ENCODE measurements at regions not wholly inside any gene's neighbourhood (a gene's known extent, or its start where the extent isn't known, plus 50 kb on each side); places are given as distances from the start of the nearest gene placed in this dataset.

- Histone ChIP-seq H3K27me3 (ENCODE audit: control insufficient read depth, insufficient read depth, low read length) (no peaks in the 10 kb centered on the region), H3K4me3 (ENCODE audit: low read length) (no peak overlapping the region), H3K27ac (ENCODE audit: low read length) (no peak overlapping the region), H3K4me1 (ENCODE audit: control insufficient read depth, insufficient read depth, low read length) (no peaks in the 10 kb centered on the region; the same call in 1 of the 2 replicates), H3K36me3 (ENCODE audit: control insufficient read depth, insufficient read depth, low read length) (no peaks in the 10 kb centered on the region), H3K9me3 (ENCODE audit: control insufficient read depth, insufficient read depth, low read length) (no peaks in the 10 kb centered on the region)
- DNase-seq (ENCODE audit: low read depth, low spot score) = no peak
These were observed 194.1 kb upstream of the GRIK2 start for GRCh38 chr6:101199441-101199840.

DNA sequence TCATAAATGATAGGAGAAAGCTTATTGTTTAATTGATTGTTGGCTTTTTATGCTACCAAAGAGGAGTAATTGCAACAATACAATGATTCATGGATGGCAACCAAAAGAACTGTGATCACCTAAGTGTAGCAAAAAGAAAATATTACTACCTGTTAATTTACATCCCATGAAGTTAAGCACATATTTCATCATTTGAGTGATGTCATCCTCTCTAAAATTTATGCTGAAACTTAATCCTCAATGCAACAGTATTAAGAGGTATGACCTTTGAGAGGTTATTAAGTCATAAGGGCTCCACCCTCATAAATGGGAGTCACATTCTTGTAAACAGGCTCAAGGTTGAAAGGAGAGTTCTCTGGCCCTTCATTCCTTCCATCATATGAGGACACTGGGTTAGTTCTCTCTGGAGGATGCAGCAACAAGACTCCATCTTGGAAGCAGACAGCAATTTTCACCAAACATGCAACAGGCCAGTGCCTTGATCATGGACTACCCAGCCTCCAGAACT, 190.6 kb upstream of the GRIK2 start:
- H3K36me3 ChIP-seq (ENCODE audit: control insufficient read depth, insufficient read depth, low read length) = no peaks in the 10 kb centered on the region
- H3K4me1 ChIP-seq (ENCODE audit: control insufficient read depth, insufficient read depth, low read length) = no peaks in the 10 kb centered on the region; the same call in 1 of the 2 replicates
- no peaks in the 10 kb centered on the region for H3K9me3 ChIP-seq (ENCODE audit: control insufficient read depth, insufficient read depth, low read length)
- DNase-seq (ENCODE audit: low read depth, low spot score) = no peak
- H3K27ac ChIP-seq (ENCODE audit: low read length) = no peak overlapping the region
- H3K27me3 ChIP-seq (ENCODE audit: control insufficient read depth, insufficient read depth, low read length) = no peaks in the 10 kb centered on the region
- no peak overlapping the region for H3K4me3 ChIP-seq (ENCODE audit: low read length)

GRCh38 chr6:101203664-101204063, 189.8 kb upstream of the GRIK2 start:
- WGBS (ENCODE audit: insufficient coverage, insufficient read length) = no CpG with 5 or more reads among the region's 2 CpGs
- H3K9me3 ChIP-seq (ENCODE audit: control insufficient read depth, insufficient read depth, low read length) = no peaks in the 10 kb centered on the region
- no peaks in the 10 kb centered on the region for H3K36me3 ChIP-seq (ENCODE audit: control insufficient read depth, insufficient read depth, low read length)
- DNase-seq (ENCODE audit: low read depth, low spot score) = no peak
- H3K4me1 ChIP-seq (ENCODE audit: control insufficient read depth, insufficient read depth, low read length) = no peaks in the 10 kb centered on the region; the same call in 1 of the 2 replicates
- H3K27me3 ChIP-seq (ENCODE audit: control insufficient read depth, insufficient read depth, low read length) = no peaks in the 10 kb centered on the region
- H3K27ac ChIP-seq (ENCODE audit: low read length) = no peak overlapping the region
- no peak overlapping the region for H3K4me3 ChIP-seq (ENCODE audit: low read length)

GRCh38 chr6:101208152-101208551, 185.4 kb upstream of the GRIK2 start:
- Histone ChIP-seq H3K27ac (ENCODE audit: low read length) (no peak overlapping the region), H3K36me3 (ENCODE audit: control insufficient read depth, insufficient read depth, low read length) (no peaks in the 10 kb centered on the region), H3K4me3 (ENCODE audit: low read length) (no peak overlapping the region), H3K27me3 (ENCODE audit: control insufficient read depth, insufficient read depth, low read length) (no peaks in the 10 kb centered on the region), H3K4me1 (ENCODE audit: control insufficient read depth, insufficient read depth, low read length) (no peaks in the 10 kb centered on the region), H3K9me3 (ENCODE audit: control insufficient read depth, insufficient read depth, low read length) (no peaks in the 10 kb centered on the region)
- DNase-seq (ENCODE audit: low read depth, low spot score) = no peak
- WGBS (ENCODE audit: insufficient coverage, insufficient read length) = no CpG with 5 or more reads among the region's 4 CpGs

DNA sequence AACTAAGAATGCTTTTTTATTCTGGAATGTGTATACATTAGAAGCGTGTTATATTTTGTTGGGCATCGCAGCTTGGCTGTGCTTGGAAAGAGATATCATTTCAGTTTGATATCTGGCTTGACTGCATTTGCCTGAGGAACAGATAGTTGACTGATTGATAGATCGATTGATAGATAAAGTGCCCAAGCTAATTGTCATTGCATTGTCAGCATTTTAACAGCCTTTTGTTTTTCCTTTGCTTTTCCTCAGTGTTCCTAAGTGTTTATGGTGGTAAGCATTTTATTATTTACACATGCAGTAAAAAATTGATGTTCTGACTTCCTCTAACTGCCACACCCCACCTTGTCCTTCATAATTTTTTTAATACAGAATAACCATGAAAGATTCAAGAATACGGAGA, 180.9 kb upstream of the GRIK2 start:
- Histone ChIP-seq H3K4me3 (ENCODE audit: low read length) (no peak overlapping the region), H3K4me1 (ENCODE audit: control insufficient read depth, insufficient read depth, low read length) (no peaks in the 10 kb centered on the region), H3K9me3 (ENCODE audit: control insufficient read depth, insufficient read depth, low read length) (no peaks in the 10 kb centered on the region), H3K27me3 (ENCODE audit: control insufficient read depth, insufficient read depth, low read length) (no peaks in the 10 kb centered on the region), H3K27ac (ENCODE audit: low read length) (no peak overlapping the region), H3K36me3 (ENCODE audit: control insufficient read depth, insufficient read depth, low read length) (no peaks in the 10 kb centered on the region)
- no peak for DNase-seq (ENCODE audit: low read depth, low spot score)
- no CpG with 5 or more reads among the region's 4 CpGs for WGBS (ENCODE audit: insufficient coverage, insufficient read length)

- Histone ChIP-seq H3K27ac (ENCODE audit: low read length) (no peak overlapping the region), H3K4me1 (ENCODE audit: control insufficient read depth, insufficient read depth, low read length) (no peaks in the 10 kb centered on the region), H3K9me3 (ENCODE audit: control insufficient read depth, insufficient read depth, low read length) (no peaks in the 10 kb centered on the region), H3K36me3 (ENCODE audit: control insufficient read depth, insufficient read depth, low read length) (no peaks in the 10 kb centered on the region), H3K27me3 (ENCODE audit: control insufficient read depth, insufficient read depth, low read length) (no peaks in the 10 kb centered on the region), H3K4me3 (ENCODE audit: low read length) (no peak overlapping the region)
- no peak for DNase-seq (ENCODE audit: low read depth, low spot score)
These were observed 171.5 kb upstream of the GRIK2 start for GRCh38 chr6:101222007-101222406.

GRCh38 chr6:101224751-101225150, 168.8 kb upstream of the GRIK2 start:
- Histone ChIP-seq H3K9me3 (ENCODE audit: control insufficient read depth, insufficient read depth, low read length) (no peaks in the 10 kb centered on the region), H3K27me3 (ENCODE audit: control insufficient read depth, insufficient read depth, low read length) (no peaks in the 10 kb centered on the region), H3K4me3 (ENCODE audit: low read length) (no peak overlapping the region), H3K27ac (ENCODE audit: low read length) (no peak overlapping the region), H3K36me3 (ENCODE audit: control insufficient read depth, insufficient read depth, low read length) (no peaks in the 10 kb centered on the region), H3K4me1 (ENCODE audit: control insufficient read depth, insufficient read depth, low read length) (no peaks in the 10 kb centered on the region)
- no peak for DNase-seq (ENCODE audit: low read depth, low spot score)
- no CpG with 5 or more reads among the region's 6 CpGs for WGBS (ENCODE audit: insufficient coverage, insufficient read length)

DNA sequence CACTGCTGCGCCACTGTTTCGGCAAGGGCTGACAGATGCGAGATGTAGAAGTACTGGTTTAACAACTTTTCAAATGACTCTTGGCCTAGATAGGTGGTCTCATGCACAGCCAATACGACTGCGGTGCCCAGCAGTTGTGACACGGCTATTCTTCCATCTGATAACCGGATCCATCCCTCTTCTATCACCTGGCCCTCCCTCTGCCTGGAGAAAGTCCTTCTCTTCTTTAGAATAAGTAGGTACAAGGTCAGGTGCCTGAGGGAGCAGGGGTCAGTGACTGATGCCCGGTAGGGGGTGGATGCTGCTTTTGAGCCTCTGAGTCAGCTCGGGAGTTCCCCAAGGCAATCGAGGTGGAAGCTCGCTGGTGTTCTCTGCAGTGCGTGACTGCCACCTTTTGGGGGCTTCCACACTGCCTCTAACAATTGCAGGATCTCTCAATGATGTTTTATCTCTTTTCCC, 166.8 kb upstream of the GRIK2 start:
- H3K9me3 ChIP-seq (ENCODE audit: control insufficient read depth, insufficient read depth, low read length) = no peaks in the 10 kb centered on the region
- no peak overlapping the region for H3K4me3 ChIP-seq (ENCODE audit: low read length)
- H3K27ac ChIP-seq (ENCODE audit: low read length) = no peak overlapping the region
- DNase-seq (ENCODE audit: low read depth, low spot score) = peak; percentile 77
- H3K27me3 ChIP-seq (ENCODE audit: control insufficient read depth, insufficient read depth, low read length) = no peaks in the 10 kb centered on the region
- H3K36me3 ChIP-seq (ENCODE audit: control insufficient read depth, insufficient read depth, low read length) = no peaks in the 10 kb centered on the region
- no peaks in the 10 kb centered on the region for H3K4me1 ChIP-seq (ENCODE audit: control insufficient read depth, insufficient read depth, low read length)
- no CpG with 5 or more reads among the region's 12 CpGs for WGBS (ENCODE audit: insufficient coverage, insufficient read length)

- no peak overlapping the region for H3K27ac ChIP-seq (ENCODE audit: low read length)
- H3K4me3 ChIP-seq (ENCODE audit: low read length) = no peak overlapping the region
- no CpG with 5 or more reads among the region's 5 CpGs for WGBS (ENCODE audit: insufficient coverage, insufficient read length)
- H3K9me3 ChIP-seq (ENCODE audit: control insufficient read depth, insufficient read depth, low read length) = no peaks in the 10 kb centered on the region
- no peak for DNase-seq (ENCODE audit: low read depth, low spot score)
- H3K27me3 ChIP-seq (ENCODE audit: control insufficient read depth, insufficient read depth, low read length) = no peaks in the 10 kb centered on the region
- H3K36me3 ChIP-seq (ENCODE audit: control insufficient read depth, insufficient read depth, low read length) = no peaks in the 10 kb centered on the region
- H3K4me1 ChIP-seq (ENCODE audit: control insufficient read depth, insufficient read depth, low read length) = no peaks in the 10 kb centered on the region
These were observed 162.6 kb upstream of the GRIK2 start for GRCh38 chr6:101230866-101231265.

DNA sequence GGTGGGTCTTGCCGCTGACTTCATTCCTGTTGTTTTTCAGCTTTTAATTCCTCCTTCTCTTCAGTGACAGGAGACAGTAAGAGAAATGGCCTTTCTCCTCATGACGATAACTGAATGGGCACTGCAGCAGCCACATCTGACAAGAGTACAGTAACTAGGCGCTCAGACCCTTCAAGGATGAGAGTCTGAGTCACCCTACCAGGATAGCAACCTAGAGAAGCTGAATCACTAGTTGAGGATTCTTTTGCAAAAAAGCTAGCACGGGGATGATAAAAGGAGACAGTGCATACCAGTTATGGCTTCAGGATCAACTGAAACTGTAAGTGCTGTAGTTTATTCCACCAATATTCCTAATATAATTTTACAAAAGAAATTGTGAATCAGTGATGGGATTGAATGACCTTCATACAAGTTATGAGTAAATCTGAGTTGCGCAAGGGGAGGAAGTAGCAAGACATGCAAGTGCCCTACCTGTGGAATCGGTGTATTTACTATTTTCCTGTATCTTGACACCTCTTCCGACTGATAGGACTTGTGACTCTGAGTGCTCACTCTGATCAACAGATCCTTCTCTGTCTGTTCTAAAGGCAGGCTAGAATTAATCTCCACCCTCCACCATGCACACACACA, 161.8 kb upstream of the GRIK2 start:
- Histone ChIP-seq H3K4me3 (ENCODE audit: low read length) (no peak overlapping the region), H3K9me3 (ENCODE audit: control insufficient read depth, insufficient read depth, low read length) (no peaks in the 10 kb centered on the region), H3K36me3 (ENCODE audit: control insufficient read depth, insufficient read depth, low read length) (no peaks in the 10 kb centered on the region), H3K27ac (ENCODE audit: low read length) (no peak overlapping the region), H3K4me1 (ENCODE audit: control insufficient read depth, insufficient read depth, low read length) (no peaks in the 10 kb centered on the region), H3K27me3 (ENCODE audit: control insufficient read depth, insufficient read depth, low read length) (no peaks in the 10 kb centered on the region)
- DNase-seq (ENCODE audit: low read depth, low spot score) = no peak
- WGBS (ENCODE audit: insufficient coverage, insufficient read length) = no CpG with 5 or more reads among the region's 7 CpGs

- Histone ChIP-seq H3K9me3 (ENCODE audit: control insufficient read depth, insufficient read depth, low read length) (no peaks in the 10 kb centered on the region), H3K27ac (ENCODE audit: low read length) (no peak overlapping the region), H3K4me1 (ENCODE audit: control insufficient read depth, insufficient read depth, low read length) (no peaks in the 10 kb centered on the region), H3K36me3 (ENCODE audit: control insufficient read depth, insufficient read depth, low read length) (no peaks in the 10 kb centered on the region), H3K27me3 (ENCODE audit: control insufficient read depth, insufficient read depth, low read length) (no peaks in the 10 kb centered on the region), H3K4me3 (ENCODE audit: low read length) (no peak overlapping the region)
- no peak for DNase-seq (ENCODE audit: low read depth, low spot score)
These were observed 160.5 kb upstream of the GRIK2 start for GRCh38 chr6:101232961-101233360.

Measured in iPS DF 6.9 (cell line).